Skeletal muscle satellite cell (primary cell): ENCODE measurements at regions not wholly inside any gene's neighbourhood (a gene's known extent, or its start where the extent isn't known, plus 50 kb on each side); places are given as distances from the start of the nearest gene placed in this dataset.

Experiments used
- H3K27me3 ChIP-seq: 2 replicates; pipeline ENCODE4 v1.7.0; 2013; ENCODE audit warnings: low read length; ENCODE audit not compliant: control insufficient read depth, insufficient read depth
- H3K36me3 ChIP-seq: 2 replicates; pipeline ENCODE4 v1.7.0; 2013; ENCODE audit warnings: mild to moderate bottlenecking, control low read depth, low read length; ENCODE audit not compliant: insufficient read depth
- H3K4me1 ChIP-seq: 2 replicates; pipeline ENCODE4 v1.7.0; 2013; ENCODE audit warnings: low read length; ENCODE audit not compliant: control insufficient read depth, insufficient read depth
- H3K4me2 ChIP-seq: 2 replicates; pipeline ENCODE4 v1.7.0; 2013; ENCODE audit warnings: mild to moderate bottlenecking, low read length
- H3K4me3 ChIP-seq: 2 replicates; pipeline ENCODE4 v1.7.0; 2013; ENCODE audit warnings: low read length
- H3K9ac ChIP-seq: 2 replicates; pipeline ENCODE4 v1.7.0; 2013; ENCODE audit warnings: mild to moderate bottlenecking, low read depth, low read length, moderate library complexity
- H3K9me3 ChIP-seq: replicated peaks from 2 replicates; pipeline ENCODE4 v1.7.0; 2013; ENCODE audit warnings: mild to moderate bottlenecking, control low read depth, low read length

- Histone ChIP-seq H3K36me3 (no peaks in the 10 kb centered on the region), H3K27me3 (peaks cover 8% of the 10 kb centered on the region), H3K4me3 (no peak overlapping the region), H3K4me2 (no peak overlapping the region), H3K9ac (no peak overlapping the region), H3K4me1 (no peaks in the 10 kb centered on the region), H3K9me3 (no peaks in the 10 kb centered on the region)
Measured at GRCh38 chr10:35774109-35774508, 132.0 kb upstream of the FZD8 start.

GRCh38 chr10:35770817-35771355 lies 128.8 kb upstream of the FZD8 start:
- Histone ChIP-seq H3K9me3 (no peaks in the 10 kb centered on the region), H3K4me1 (no peaks in the 10 kb centered on the region), H3K9ac (no peak overlapping the region), H3K4me2 (no peak overlapping the region), H3K4me3 (no peak overlapping the region), H3K27me3 (peaks cover 5% of the 10 kb centered on the region), H3K36me3 (no peaks in the 10 kb centered on the region)

- Histone ChIP-seq H3K4me3 (no peak overlapping the region), H3K36me3 (no peaks in the 10 kb centered on the region), H3K4me1 (no peaks in the 10 kb centered on the region), H3K4me2 (no peak overlapping the region), H3K9ac (no peak overlapping the region), H3K27me3 (peaks cover 5% of the 10 kb centered on the region), H3K9me3 (no peaks in the 10 kb centered on the region)
Measured at GRCh38 chr10:35769795-35770194, 127.7 kb upstream of the FZD8 start.

- no peaks in the 10 kb centered on the region for H3K9me3 ChIP-seq
- no peak overlapping the region for H3K4me3 ChIP-seq
- no peaks in the 10 kb centered on the region for H3K36me3 ChIP-seq
- no peak overlapping the region for H3K9ac ChIP-seq
- H3K4me2 ChIP-seq = no peak overlapping the region
- no peaks in the 10 kb centered on the region for H3K4me1 ChIP-seq
- H3K27me3 ChIP-seq = peaks cover 5% of the 10 kb centered on the region
Measured at GRCh38 chr10:35768731-35769130, 126.6 kb upstream of the FZD8 start.

GRCh38 chr10:35768011-35768410 lies 125.9 kb upstream of the FZD8 start:
- no peaks in the 10 kb centered on the region for H3K4me1 ChIP-seq

GRCh38 chr10:35765996-35766395 lies 123.9 kb upstream of the FZD8 start:
- no peaks in the 10 kb centered on the region for H3K4me1 ChIP-seq
- no peaks in the 10 kb centered on the region for H3K27me3 ChIP-seq
- H3K36me3 ChIP-seq = no peaks in the 10 kb centered on the region
- no peak overlapping the region for H3K9ac ChIP-seq
- H3K4me3 ChIP-seq = no peak overlapping the region
- H3K9me3 ChIP-seq = no peaks in the 10 kb centered on the region
- H3K4me2 ChIP-seq = no peak overlapping the region

More at GRCh38 chr10:35768011-35768410, 125.9 kb upstream of the FZD8 start:
- H3K4me2 ChIP-seq = no peak overlapping the region
- H3K36me3 ChIP-seq = no peaks in the 10 kb centered on the region
- no peak overlapping the region for H3K4me3 ChIP-seq
- H3K27me3 ChIP-seq = peaks cover 5% of the 10 kb centered on the region
- H3K9me3 ChIP-seq = no peaks in the 10 kb centered on the region
- no peak overlapping the region for H3K9ac ChIP-seq

- H3K27me3 ChIP-seq = no peaks in the 10 kb centered on the region
- no peaks in the 10 kb centered on the region for H3K9me3 ChIP-seq
- no peak overlapping the region for H3K4me2 ChIP-seq
- no peaks in the 10 kb centered on the region for H3K4me1 ChIP-seq
- H3K36me3 ChIP-seq = no peaks in the 10 kb centered on the region
- H3K4me3 ChIP-seq = no peak overlapping the region
- H3K9ac ChIP-seq = no peak overlapping the region
Measured at GRCh38 chr10:35765066-35765527, 123.0 kb upstream of the FZD8 start.

GRCh38 chr10:35762311-35763030 lies 120.4 kb upstream of the FZD8 start:
- Histone ChIP-seq H3K4me2 (no peak overlapping the region), H3K9me3 (no peaks in the 10 kb centered on the region), H3K36me3 (no peaks in the 10 kb centered on the region), H3K4me1 (no peaks in the 10 kb centered on the region), H3K4me3 (no peak overlapping the region), H3K27me3 (peaks cover 4% of the 10 kb centered on the region), H3K9ac (no peak overlapping the region)

GRCh38 chr10:35758076-35758475 lies 116.0 kb upstream of the FZD8 start:
- Histone ChIP-seq H3K36me3 (no peaks in the 10 kb centered on the region), H3K9me3 (no peaks in the 10 kb centered on the region), H3K4me1 (no peaks in the 10 kb centered on the region), H3K4me3 (no peak overlapping the region), H3K27me3 (peaks cover 8% of the 10 kb centered on the region), H3K9ac (no peak overlapping the region), H3K4me2 (no peak overlapping the region)

GRCh38 chr10:35754519-35754918 lies 112.4 kb upstream of the FZD8 start:
- Histone ChIP-seq H3K9ac (no peak overlapping the region), H3K27me3 (peaks cover 12% of the 10 kb centered on the region), H3K9me3 (no peaks in the 10 kb centered on the region), H3K4me3 (no peak overlapping the region), H3K4me2 (no peak overlapping the region), H3K36me3 (no peaks in the 10 kb centered on the region), H3K4me1 (no peaks in the 10 kb centered on the region)

GRCh38 chr10:35752469-35753461 lies 110.7 kb upstream of the FZD8 start:
- Histone ChIP-seq H3K4me3 (no peak overlapping the region), H3K9ac (no peak overlapping the region), H3K36me3 (no peaks in the 10 kb centered on the region), H3K9me3 (no peaks in the 10 kb centered on the region), H3K4me2 (no peak overlapping the region), H3K27me3 (peaks cover 8% of the 10 kb centered on the region), H3K4me1 (no peaks in the 10 kb centered on the region)
